ENCODE measurements at regions not wholly inside any gene's neighbourhood (a gene's known extent, or its start where the extent isn't known, plus 50 kb on each side); places are given as distances from the start of the nearest gene placed in this dataset.

GRCh38 chr2:40528564-40528963 is 76.7 kb upstream of the SLC8A1 start:
- Histone ChIP-seq H3K27me3 (ENCODE audit: control insufficient read depth, insufficient read depth, low read length) (no peaks in the 10 kb centered on the region), H4K20me1 (ENCODE audit: control insufficient read depth, extremely low read depth, insufficient read depth, low read length) (no peaks in the 10 kb centered on the region), H3K9ac (ENCODE audit: insufficient read depth, low read length) (no peak overlapping the region), H3K9me3 (ENCODE audit: control insufficient read depth, insufficient read depth, low read depth, low read length) (no peaks in the 10 kb centered on the region), H3K4me3 (replicated peaks in 1 of 4; ENCODE audit: control extremely low read depth in 1 of 4, insufficient read depth in 1 of 4, low read depth in 3 of 4, low read length in 4 of 4) (no peak overlapping the region), H2AFZ (ENCODE audit: low read length) (no peak overlapping the region), H3K27ac (ENCODE audit: insufficient read depth, low read length) (no peak overlapping the region), H3K79me2 (ENCODE audit: control insufficient read depth, insufficient read depth, low read length) (no peaks in the 10 kb centered on the region), H3K36me3 (ENCODE audit: control insufficient read depth, insufficient read depth, low read length) (no peaks in the 10 kb centered on the region), H3K4me1 (ENCODE audit: control insufficient read depth, extremely low read depth, insufficient read depth, low read length) (peaks cover 2% of the 10 kb centered on the region), H3K4me2 (ENCODE audit: extremely low read depth, insufficient read depth, low read length) (no peak overlapping the region)
- DNase-seq (ENCODE audit: low read depth in 2 of 2): no peak
- no peak for TF ChIP-seq CTCF (conservative IDR thresholded peaks at IDR 0.05 in 1 of 2, IDR thresholded peaks at IDR 0.05 in 1 of 2; ENCODE audit: low read depth in 1 of 2, low read length in 2 of 2)
- no peak for TF ChIP-seq EZH2 (IDR thresholded peaks at IDR 0.05; ENCODE audit: low read length, missing control alignments)

- no peak overlapping the region for H2AFZ ChIP-seq (ENCODE audit: low read length)
- no peak overlapping the region for H3K9ac ChIP-seq (ENCODE audit: insufficient read depth, low read length)
- H3K36me3 ChIP-seq (ENCODE audit: control insufficient read depth, insufficient read depth, low read length): no peaks in the 10 kb centered on the region
- no peaks in the 10 kb centered on the region for H3K27me3 ChIP-seq (ENCODE audit: control insufficient read depth, insufficient read depth, low read length)
- H3K9me3 ChIP-seq (ENCODE audit: control insufficient read depth, insufficient read depth, low read depth, low read length): no peaks in the 10 kb centered on the region
- no peak for TF ChIP-seq EZH2 (IDR thresholded peaks at IDR 0.05; ENCODE audit: low read length, missing control alignments)
- TF ChIP-seq CTCF (conservative IDR thresholded peaks at IDR 0.05 in 1 of 2, IDR thresholded peaks at IDR 0.05 in 1 of 2; ENCODE audit: low read depth in 1 of 2, low read length in 2 of 2): no peak
- H4K20me1 ChIP-seq (ENCODE audit: control insufficient read depth, extremely low read depth, insufficient read depth, low read length): no peaks in the 10 kb centered on the region
- H3K4me1 ChIP-seq (ENCODE audit: control insufficient read depth, extremely low read depth, insufficient read depth, low read length): peaks cover 2% of the 10 kb centered on the region
- no peaks in the 10 kb centered on the region for H3K79me2 ChIP-seq (ENCODE audit: control insufficient read depth, insufficient read depth, low read length)
- H3K27ac ChIP-seq (ENCODE audit: insufficient read depth, low read length): no peak overlapping the region
- no peak overlapping the region for H3K4me2 ChIP-seq (ENCODE audit: extremely low read depth, insufficient read depth, low read length)
- no peak for DNase-seq (ENCODE audit: low read depth in 2 of 2)
- H3K4me3 ChIP-seq (replicated peaks in 1 of 4; ENCODE audit: control extremely low read depth in 1 of 4, insufficient read depth in 1 of 4, low read depth in 3 of 4, low read length in 4 of 4): no peak overlapping the region
Observed at GRCh38 chr2:40531359-40531758, 79.5 kb upstream of the SLC8A1 start.

GRCh38 chr2:40534528-40534927 is 82.6 kb upstream of the SLC8A1 start:
- DNase-seq (ENCODE audit: low read depth in 2 of 2): peak in 1 of 2 donors; percentile 32
- no peak overlapping the region for H3K9ac ChIP-seq (ENCODE audit: insufficient read depth, low read length)
- no peaks in the 10 kb centered on the region for H3K9me3 ChIP-seq (ENCODE audit: control insufficient read depth, insufficient read depth, low read depth, low read length)
- H3K27ac ChIP-seq (ENCODE audit: insufficient read depth, low read length): no peak overlapping the region
- H3K79me2 ChIP-seq (ENCODE audit: control insufficient read depth, insufficient read depth, low read length): no peaks in the 10 kb centered on the region
- H4K20me1 ChIP-seq (ENCODE audit: control insufficient read depth, extremely low read depth, insufficient read depth, low read length): no peaks in the 10 kb centered on the region
- no peak for TF ChIP-seq CTCF (conservative IDR thresholded peaks at IDR 0.05 in 1 of 2, IDR thresholded peaks at IDR 0.05 in 1 of 2; ENCODE audit: low read depth in 1 of 2, low read length in 2 of 2)
- TF ChIP-seq EZH2 (IDR thresholded peaks at IDR 0.05; ENCODE audit: low read length, missing control alignments): no peak
- no peak overlapping the region for H3K4me2 ChIP-seq (ENCODE audit: extremely low read depth, insufficient read depth, low read length)
- H3K27me3 ChIP-seq (ENCODE audit: control insufficient read depth, insufficient read depth, low read length): no peaks in the 10 kb centered on the region
- H3K4me3 ChIP-seq (replicated peaks in 1 of 4; ENCODE audit: control extremely low read depth in 1 of 4, insufficient read depth in 1 of 4, low read depth in 3 of 4, low read length in 4 of 4): no peak overlapping the region
- no peak overlapping the region for H2AFZ ChIP-seq (ENCODE audit: low read length)
- H3K36me3 ChIP-seq (ENCODE audit: control insufficient read depth, insufficient read depth, low read length): no peaks in the 10 kb centered on the region
- peaks cover 2% of the 10 kb centered on the region for H3K4me1 ChIP-seq (ENCODE audit: control insufficient read depth, extremely low read depth, insufficient read depth, low read length)

Measured in fibroblast of lung (primary cell).